ENCODE measurements at regions not wholly inside any gene's neighbourhood (a gene's known extent, or its start where the extent isn't known, plus 50 kb on each side); places are given as distances from the start of the nearest gene placed in this dataset.

GRCh38 chr3:117995842-117996437 lies 1038.7 kb downstream of the IGSF11 start:
- no peak for TF ChIP-seq CTCF (IDR thresholded peaks at IDR 0.05; ENCODE audit: extremely low read depth, missing control alignments)
- no peak for DNase-seq (ENCODE audit: low spot score)

GRCh38 chr3:117997201-117998049 lies 1037.2 kb downstream of the IGSF11 start:
- peak; percentile 66 for DNase-seq (ENCODE audit: low spot score)
- peak; percentile 66 for TF ChIP-seq CTCF (IDR thresholded peaks at IDR 0.05; ENCODE audit: extremely low read depth, missing control alignments)

DNA sequence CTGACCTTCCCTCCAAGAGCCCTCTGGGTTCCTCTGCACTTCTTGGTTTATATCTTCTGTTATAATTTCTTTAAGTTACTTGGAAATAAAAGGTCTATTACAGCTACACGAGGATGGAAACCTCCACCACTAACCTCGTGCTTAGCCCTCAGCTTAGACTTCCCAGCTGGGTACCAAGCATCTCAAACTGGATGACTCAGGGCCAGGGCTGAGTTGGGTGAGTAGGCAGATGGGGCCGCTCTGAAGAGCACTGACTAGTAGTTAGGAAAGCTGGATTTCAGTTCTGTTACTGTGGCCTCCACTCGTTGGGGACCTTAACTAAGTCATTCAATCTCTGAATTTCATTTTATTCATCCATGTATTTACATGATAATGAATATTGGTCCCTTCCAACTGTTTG lies 1036.6 kb downstream of the IGSF11 start:
- no peak for TF ChIP-seq CTCF (IDR thresholded peaks at IDR 0.05; ENCODE audit: extremely low read depth, missing control alignments)
- DNase-seq (ENCODE audit: low spot score): no peak

- TF ChIP-seq CTCF (IDR thresholded peaks at IDR 0.05; ENCODE audit: extremely low read depth, missing control alignments): no peak
- DNase-seq (ENCODE audit: low spot score): no peak
Measured at GRCh38 chr3:118000219-118000618, 1034.4 kb downstream of the IGSF11 start.

DNA sequence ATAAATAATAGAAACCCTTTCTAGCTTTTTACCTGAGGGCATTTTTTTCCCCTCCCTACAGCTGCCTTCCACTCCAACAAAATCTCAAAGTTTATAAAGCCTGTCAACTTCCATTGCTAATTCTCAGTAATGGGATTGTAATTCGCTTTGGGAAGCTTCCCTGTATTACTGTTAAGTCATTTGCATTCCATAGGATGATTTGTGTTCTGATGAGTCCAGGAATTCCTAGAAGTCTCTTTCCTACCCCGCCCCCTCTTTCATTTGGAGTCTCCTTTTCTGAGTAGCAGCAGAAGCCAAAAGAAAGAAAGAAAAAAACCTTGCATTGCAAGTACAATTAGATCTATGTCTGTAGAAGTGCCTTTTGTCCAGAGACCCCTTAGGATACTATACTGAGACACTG lies 1033.3 kb downstream of the IGSF11 start:
- no peak for DNase-seq (ENCODE audit: low spot score)
- no peak for TF ChIP-seq CTCF (IDR thresholded peaks at IDR 0.05; ENCODE audit: extremely low read depth, missing control alignments)

- TF ChIP-seq CTCF (IDR thresholded peaks at IDR 0.05; ENCODE audit: extremely low read depth, missing control alignments): no peak
- DNase-seq (ENCODE audit: low spot score): no peak
Measured at GRCh38 chr3:118011910-118012309, 1022.7 kb downstream of the IGSF11 start.

DNA sequence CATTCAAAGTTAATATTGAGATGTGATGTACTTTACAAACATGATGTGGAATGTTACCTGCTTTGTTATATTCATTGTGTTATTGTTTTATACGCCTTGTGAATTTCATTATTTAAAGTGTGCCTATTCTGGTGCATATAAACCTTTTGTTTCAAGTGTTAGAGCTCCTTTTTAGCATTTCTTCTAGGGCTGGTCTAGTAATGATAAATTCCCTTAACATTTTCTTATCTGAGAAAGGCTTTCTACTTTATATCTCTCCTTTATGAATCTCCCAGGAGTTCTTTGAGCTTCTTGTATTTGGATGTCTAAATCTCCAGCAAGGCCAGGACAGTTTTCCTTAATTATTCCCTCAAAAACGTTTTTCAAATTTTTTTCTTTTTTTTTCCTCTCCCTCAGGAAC lies 1005.6 kb downstream of the IGSF11 start:
- no peak for TF ChIP-seq CTCF (IDR thresholded peaks at IDR 0.05; ENCODE audit: extremely low read depth, missing control alignments)
- no peak for DNase-seq (ENCODE audit: low spot score)

Measured in GM20000 (cell line).